Stimulated activated CD4-positive, alpha-beta T cell treated with anti-CD3 and anti-CD28 coated beads, TNF-alpha, amount 100 ng/mL, for 48 hours (primary cell): ENCODE measurements at regions not wholly inside any gene's neighbourhood (a gene's known extent, or its start where the extent isn't known, plus 50 kb on each side); places are given as distances from the start of the nearest gene placed in this dataset.

Source experiments
- DNase-seq, 3 donors: peaks; one replicate each; pipeline ENCODE4 v3.0.0-alpha.2; 2020; ENCODE audit warnings: low read depth in 3 of 3

DNA sequence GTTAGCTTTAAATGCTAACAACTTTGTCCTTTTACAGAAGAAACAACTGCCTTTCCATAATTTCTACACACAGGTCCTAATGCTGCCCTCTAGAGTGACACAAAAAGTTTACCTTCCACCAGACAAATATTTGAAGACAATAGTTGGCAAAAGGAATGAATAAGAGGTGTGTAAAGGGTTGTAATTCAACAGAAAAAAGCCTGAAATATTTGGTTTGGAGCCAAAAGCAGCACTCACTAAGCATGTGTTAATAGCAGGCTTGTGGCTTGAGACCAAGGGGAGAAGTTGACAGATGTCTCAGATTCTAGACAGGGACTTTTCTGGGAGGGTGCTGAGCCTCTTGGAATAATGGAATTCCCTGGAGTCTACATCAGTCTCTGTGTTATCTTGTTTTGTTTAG, 156.2 kb upstream of the GALNT17 start:
- no peak for DNase-seq

DNA sequence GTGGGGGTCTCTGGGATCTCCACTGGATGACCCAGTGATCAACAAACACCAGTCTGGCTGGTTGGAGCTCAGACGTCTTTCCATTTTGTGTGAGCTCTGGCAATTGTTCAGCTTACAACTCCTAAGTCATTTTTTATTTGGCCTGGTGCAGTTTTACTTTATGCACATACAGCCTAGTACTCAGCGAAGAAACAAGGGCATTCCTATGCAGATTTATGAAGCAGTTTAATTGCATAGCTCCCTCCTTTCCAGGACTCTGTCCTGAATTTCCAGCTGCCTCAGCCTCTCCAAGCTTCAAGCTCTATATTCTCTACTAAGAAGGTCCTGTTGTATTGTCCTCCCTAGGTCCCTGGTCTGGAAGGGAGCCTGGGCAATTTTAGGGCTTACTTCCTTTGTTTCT, 145.6 kb upstream of the GALNT17 start:
- DNase-seq, result no peak

DNA sequence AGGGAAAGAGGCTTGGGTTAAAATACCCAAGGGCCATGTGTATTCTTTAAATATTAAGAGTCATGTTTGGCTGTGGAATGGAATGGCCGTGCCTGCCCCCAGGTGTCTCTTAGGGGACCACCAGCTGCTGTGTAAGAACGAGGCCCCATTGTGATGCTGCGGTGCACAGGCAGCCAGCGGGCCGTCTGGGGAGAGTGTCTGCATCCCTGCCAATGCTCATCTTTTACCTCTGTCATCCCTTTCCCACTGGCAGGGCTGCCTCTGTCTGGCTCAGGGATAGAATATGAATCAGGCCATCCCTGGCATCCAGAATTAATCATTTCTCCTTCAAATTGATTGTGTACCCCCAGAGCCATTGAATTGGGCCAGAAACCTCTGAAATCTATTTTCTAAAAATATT, 137.8 kb upstream of the GALNT17 start:
- no peak for DNase-seq

DNA sequence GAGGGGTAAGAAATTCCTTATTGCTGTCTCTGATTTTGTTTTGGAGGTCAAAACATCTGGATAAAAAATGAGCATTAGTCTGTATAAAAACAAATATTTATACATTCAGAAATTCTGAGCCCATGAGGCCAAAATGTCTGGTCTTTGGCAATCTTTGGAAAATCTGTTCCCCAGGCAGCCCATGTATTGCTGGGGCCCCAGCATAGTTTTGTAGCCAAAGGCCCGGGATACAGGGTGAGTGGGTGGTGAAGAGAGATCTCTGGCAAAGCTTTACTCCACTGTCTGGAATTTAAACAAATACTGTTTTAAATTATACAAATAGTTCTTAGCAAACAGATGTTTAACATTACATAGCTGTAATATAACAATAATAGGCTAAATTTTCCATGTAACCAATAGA, 134.7 kb upstream of the GALNT17 start:
- no peak for DNase-seq

DNA sequence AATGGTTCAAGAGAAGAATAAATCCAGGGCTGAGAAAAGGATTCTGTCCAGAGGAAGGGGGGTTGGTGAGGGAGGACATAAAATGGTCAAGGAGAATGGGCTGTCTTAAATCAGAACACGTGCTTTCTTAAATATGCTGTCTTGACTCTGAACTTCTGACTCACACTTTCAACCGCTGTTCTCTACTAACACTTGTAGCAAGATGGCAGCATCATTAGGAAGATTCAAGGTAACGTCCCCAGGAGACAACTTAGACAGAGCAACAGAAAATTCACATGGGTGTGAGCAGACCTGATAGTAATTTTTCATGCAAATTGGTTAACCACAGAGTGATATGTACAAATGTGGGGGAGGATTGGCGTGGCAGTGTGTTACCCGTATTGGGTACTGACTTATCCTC, 126.8 kb upstream of the GALNT17 start:
- DNase-seq, result no peak

DNA sequence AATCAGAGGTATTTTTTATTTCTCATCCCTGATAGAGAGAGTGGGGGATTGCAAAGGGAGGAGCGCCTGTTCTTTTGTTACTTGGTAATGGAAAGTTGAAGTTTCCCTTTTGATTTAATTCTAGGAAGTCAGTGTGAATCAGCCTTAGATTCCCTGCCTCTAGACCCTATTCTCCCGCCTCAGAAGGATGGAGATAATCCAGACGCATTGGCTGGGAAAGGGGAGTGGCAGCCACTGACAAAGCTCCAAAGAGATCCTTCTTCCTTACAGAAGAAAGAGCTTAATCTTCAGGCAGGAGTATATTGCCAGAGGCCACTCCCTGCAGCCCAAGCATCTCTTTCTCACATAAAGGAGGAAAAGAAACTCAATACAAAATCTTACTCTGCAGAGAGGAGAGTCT, 122.3 kb upstream of the GALNT17 start:
- DNase-seq, result no peak

DNA sequence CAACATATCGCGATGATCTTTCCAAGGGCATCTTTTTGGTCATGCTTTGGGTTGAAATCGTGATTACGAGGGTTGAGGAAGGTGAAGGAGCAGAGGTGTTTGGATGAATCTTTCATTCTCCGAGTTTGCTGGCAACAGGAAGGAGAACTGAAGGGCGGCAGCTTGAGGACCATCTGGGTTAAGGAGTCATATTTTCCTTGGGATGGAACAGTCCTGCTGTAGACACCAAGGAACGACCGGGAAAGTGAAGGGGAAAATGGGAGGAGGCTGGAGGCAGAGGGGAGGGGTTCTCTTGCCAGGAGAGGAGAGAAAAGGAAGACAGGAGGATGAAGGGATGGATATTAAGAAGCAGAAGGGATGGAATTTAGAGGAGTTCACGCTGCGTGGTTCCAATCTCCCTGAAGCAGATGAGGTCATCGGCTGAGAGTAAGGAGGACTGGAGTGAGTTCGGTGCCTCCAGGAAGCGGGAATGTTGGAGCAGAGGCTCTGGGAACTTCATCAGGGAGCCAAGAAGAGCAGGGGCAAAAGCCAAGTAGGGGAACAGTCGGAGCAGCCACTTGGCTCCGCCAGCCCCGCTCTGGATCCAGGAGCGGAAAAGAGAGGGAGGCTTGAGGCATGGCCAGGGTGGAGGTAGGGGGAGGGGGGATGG, 116.6 kb upstream of the GALNT17 start:
- no peak for DNase-seq

DNA sequence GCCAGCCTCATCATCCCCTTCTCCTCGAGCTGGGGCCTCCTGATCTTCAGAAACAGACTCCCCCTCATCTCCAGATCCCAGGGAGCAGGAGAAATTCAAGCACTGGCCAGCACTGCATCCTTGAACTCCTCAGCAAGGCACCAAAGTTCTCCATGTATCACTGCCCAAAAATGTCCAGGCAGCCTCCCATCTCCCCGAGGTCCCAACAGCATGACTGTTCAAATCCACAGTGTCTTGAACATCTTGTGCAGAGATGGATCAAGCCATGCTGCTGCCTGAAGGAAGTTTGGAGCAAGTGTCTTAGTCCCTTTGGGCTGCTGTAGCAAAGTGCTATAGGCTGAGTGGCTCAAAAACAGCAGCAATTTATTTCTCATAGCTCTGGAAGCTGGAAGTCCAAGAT, 115.5 kb upstream of the GALNT17 start:
- DNase-seq, result no peak

DNA sequence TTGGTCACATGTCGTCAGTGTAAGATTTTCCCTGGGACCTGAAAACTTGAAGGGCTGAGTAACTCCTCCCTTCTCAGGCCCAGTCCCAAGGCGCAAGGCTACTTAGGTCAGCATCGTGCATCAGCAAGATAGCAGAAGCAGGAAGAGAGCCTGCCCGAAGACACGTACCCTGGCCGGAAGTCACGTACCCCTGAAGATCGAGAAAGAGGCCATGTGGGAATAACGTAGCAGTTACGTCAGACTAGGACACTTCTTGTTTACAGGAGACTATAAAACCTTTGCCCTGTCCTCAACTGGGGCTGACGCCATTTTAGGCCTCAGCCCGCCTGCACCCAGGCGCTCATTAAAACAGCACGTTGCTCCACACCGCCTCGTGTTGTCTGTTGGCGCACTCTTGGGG, 114.3 kb upstream of the GALNT17 start:
- no peak for DNase-seq

DNA sequence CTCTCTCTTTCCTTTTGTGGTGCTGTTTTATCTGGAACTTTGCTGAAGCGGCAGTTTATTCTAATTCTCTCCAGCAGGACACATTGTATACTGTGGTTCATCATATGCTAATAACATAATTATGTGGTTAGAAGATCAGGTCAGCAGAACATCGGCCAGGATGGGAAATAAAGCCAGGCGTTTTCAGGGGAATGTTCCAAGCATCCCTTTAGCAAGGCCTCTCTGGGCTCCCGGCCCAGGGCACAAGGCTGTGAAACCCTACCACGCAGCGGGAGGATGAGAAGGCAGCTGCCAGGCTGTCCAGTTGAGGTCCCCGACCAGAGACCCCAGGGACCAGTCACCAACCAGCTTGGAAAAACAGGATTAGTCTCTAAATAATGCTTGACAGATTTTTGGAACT, 112.2 kb upstream of the GALNT17 start:
- no peak for DNase-seq

DNA sequence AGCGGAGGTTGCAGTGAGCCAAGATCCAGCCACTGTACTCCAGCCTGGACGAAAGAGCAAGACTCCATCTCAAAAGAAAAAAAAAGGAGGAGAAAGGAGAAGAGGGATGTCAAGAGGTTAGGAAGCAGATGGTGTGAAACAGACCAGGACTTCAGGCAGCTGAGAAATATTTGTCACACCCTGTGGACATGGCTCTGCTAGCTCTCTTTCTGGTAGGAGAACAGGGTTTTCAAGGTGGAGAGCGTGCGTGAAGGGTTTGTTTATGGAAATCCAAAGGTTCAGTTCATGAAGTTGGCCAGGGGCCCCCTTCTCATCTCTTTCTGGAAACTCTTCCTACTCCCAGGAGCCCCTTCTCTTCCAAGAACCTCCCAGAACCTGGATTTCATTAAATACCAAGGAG, 110.8 kb upstream of the GALNT17 start:
- DNase-seq, result no peak

DNA sequence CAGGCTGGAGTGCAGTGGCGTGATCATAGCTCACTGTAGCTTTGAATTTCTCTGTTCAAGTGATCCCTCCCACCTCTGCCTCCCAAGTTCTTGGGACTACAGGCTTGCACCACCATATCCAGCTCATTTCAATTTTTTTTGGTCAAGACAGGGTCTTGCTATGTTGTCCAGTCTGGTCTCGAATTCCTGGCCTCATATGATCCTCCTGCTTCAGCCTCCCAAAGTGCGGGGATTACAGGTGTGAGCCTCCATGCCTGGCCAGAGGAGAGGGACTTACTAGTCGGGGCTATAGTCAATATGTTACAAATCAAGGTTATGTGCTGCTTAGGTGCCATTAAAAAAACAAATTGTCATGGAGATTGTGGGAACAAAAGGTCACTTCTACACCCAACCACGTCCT, 105.3 kb upstream of the GALNT17 start:
- DNase-seq, result no peak

DNA sequence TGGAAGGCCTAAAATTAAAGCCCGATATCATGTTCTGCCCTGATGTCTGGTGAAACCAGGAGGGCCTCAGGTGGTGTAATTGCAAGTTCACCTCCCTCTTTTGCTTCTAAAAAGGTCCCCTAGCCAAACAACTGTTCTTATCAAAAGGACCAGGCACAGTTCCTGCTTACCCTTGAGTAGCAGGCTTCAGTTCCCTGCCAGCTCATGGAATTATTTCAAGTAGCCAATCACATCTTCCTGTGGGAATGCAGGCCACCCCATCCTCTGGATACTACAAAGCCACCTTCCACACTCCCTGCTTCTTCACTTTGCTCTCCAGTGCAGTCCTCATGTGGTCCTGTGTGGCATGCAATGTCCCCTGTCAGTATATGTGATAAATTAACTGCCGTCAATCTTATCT, 97.7 kb upstream of the GALNT17 start:
- no peak for DNase-seq

DNA sequence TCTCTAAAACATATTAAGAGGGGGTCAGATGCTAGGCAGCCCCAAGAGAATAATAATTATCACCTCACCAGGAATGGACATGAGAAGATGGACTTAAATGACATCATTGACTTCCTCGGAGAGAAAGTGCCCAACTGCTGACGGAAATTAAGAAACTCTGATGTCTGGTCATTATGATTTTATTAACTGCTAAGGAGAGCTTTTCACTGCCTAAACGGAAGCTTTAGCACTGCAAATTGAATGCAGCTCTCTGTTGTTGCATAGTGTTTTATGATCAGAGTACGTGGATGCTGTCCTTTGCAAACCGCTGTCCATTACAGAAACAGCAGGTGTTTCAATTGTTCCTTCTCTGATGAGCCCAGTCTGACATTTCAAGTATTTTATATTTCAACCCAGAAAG, 89.4 kb upstream of the GALNT17 start:
- no peak for DNase-seq

DNA sequence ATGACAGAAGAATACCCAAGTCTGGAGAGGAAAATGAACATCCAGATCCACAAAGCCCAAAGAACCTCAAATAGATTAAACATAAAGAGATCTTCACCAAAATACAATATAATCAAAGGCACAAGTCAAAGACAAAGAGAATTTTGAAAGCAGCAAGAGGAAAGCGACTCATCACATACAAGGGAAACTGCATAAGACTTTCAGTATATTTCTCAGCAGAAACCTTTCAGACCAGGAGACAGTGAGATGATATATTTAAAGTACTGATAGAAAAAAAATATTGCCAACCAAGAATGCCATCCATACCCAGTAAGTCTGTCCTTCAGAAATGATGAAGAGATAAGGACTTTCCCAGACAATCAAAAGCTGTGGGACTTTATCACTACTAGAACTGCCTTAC, 81.5 kb upstream of the GALNT17 start:
- no peak for DNase-seq

DNA sequence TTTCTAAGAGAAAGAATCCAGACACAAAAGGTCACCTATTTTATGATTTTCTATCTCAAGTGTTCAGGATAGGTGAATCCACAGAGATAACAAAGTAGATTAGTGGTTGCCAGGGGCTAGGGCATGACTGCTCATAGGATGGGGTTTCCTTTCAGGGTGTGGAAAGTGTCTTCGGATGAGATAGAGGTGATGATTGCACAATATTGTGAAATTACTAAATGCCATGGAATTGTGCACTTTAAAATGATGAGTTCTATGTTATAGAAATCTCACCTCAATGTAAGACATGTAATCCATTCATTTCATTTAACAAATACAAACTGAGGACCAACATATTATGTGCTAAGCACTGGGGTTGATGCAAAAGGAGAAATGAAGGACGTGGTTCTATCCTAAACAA, 76.4 kb upstream of the GALNT17 start:
- DNase-seq, result no peak

DNA sequence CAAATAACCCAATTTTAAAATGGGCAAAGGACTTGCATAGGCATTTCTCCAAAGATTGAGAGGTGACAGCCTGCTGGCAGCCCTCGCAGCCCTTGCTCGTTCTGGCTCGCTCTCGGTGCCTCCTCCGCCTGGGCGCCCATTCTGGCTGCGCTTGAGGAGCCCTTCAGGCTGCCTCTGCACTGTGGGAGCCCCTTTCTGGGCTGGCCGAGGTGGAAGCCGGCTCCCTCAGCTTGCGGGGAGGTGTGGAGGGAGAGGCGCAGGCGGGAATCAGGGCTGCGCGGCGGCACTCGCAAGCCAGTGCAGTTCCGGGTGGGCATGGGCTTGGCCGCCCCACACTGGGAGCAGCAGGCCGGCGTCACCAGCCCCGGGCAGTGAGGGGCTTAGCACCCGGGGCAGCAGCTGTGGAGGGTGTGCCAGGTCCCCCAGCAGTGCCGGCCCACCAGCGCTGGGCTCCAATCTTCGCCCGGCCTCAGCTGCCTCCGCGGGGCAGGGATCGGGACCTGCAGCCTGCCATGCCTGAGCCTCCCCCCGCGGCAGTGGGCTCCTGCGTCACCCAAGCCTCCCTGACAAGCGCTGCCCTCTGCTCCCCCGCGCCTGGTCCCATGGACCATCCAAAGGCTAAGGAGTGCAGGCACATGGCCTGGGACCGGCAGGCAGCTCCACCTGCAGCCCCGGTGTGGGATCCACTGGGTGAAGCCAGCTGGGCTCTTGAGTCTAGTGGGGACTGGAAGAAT, 54.0 kb upstream of the GALNT17 start:
- no peak for DNase-seq
